ENCODE measurements at regions not wholly inside any gene's neighbourhood (a gene's known extent, or its start where the extent isn't known, plus 50 kb on each side); places are given as distances from the start of the nearest gene placed in this dataset.
"Not testable (repeated sequence)": the region's sequence is repeated elsewhere in the genome, so short reads cannot be mapped to it uniquely, and the experiment has no call there.

GRCh38 chr1:8169364-8170058 lies 143.4 kb upstream of the ERRFI1 start:
- peak; percentile 66 for DNase-seq (ENCODE audit: low spot score)

- peak; percentile 43 for DNase-seq (ENCODE audit: low spot score)
Measured at GRCh38 chr1:8167936-8168335, 141.8 kb upstream of the ERRFI1 start.

- no peak for DNase-seq (ENCODE audit: low spot score)
Measured at GRCh38 chr1:8166406-8166805, 140.3 kb upstream of the ERRFI1 start.

GRCh38 chr1:8165595-8166360 lies 139.7 kb upstream of the ERRFI1 start:
- no peak for DNase-seq (ENCODE audit: low spot score)

GRCh38 chr1:8164670-8165069 lies 138.6 kb upstream of the ERRFI1 start:
- no peak for DNase-seq (ENCODE audit: low spot score)

GRCh38 chr1:8163039-8163438 lies 136.9 kb upstream of the ERRFI1 start:
- peak; percentile 40 for DNase-seq (ENCODE audit: low spot score)

GRCh38 chr1:8162168-8162567 lies 136.1 kb upstream of the ERRFI1 start:
- no peak for DNase-seq (ENCODE audit: low spot score)

GRCh38 chr1:8161546-8162105 lies 135.5 kb upstream of the ERRFI1 start:
- DNase-seq (ENCODE audit: low spot score), result peak; percentile 54

- no peak for DNase-seq (ENCODE audit: low spot score)
Measured at GRCh38 chr1:8159470-8160024, 133.4 kb upstream of the ERRFI1 start.

GRCh38 chr1:8158995-8159394 lies 132.9 kb upstream of the ERRFI1 start:
- no peak for DNase-seq (ENCODE audit: low spot score)

GRCh38 chr1:8157765-8158164 lies 131.7 kb upstream of the ERRFI1 start:
- DNase-seq (ENCODE audit: low spot score), result no peak

GRCh38 chr1:8155528-8156186 lies 129.5 kb upstream of the ERRFI1 start:
- peak; percentile 56 for DNase-seq (ENCODE audit: low spot score)

- peak; percentile 89 for DNase-seq (ENCODE audit: low spot score)
Measured at GRCh38 chr1:8154621-8155052, 128.5 kb upstream of the ERRFI1 start.

GRCh38 chr1:8153961-8154360 lies 127.9 kb upstream of the ERRFI1 start:
- no peak for DNase-seq (ENCODE audit: low spot score)

GRCh38 chr1:8152731-8153702 lies 126.9 kb upstream of the ERRFI1 start:
- no peak for DNase-seq (ENCODE audit: low spot score)

GRCh38 chr1:8151647-8152046 lies 125.5 kb upstream of the ERRFI1 start:
- DNase-seq (ENCODE audit: low spot score), result no peak

- not testable (repeated sequence) for DNase-seq (ENCODE audit: low spot score)
Measured at GRCh38 chr1:8149756-8150155, 123.6 kb upstream of the ERRFI1 start.

- no peak for DNase-seq (ENCODE audit: low spot score)
Measured at GRCh38 chr1:8147956-8148355, 121.8 kb upstream of the ERRFI1 start.

- no peak for DNase-seq (ENCODE audit: low spot score)
Measured at GRCh38 chr1:8146257-8146855, 120.2 kb upstream of the ERRFI1 start.

GRCh38 chr1:8145545-8146202 lies 119.6 kb upstream of the ERRFI1 start:
- no peak for DNase-seq (ENCODE audit: low spot score)

Measured in SW480 (cell line).